Keratinocyte (primary cell): ENCODE measurements at regions not wholly inside any gene's neighbourhood (a gene's known extent, or its start where the extent isn't known, plus 50 kb on each side); places are given as distances from the start of the nearest gene placed in this dataset.

Source experiments
- DNase-seq: peaks from one replicate; pipeline ENCODE4 v3.0.0-alpha.2; 2011; ENCODE audit warnings: low read depth, missing footprints, low spot score
- FAIRE-seq: peaks from 2 replicates; lab custom pipeline; 2011; peaks lifted over from hg19 to GRCh38; lab: Jason Lieb, UNC
- H2AFZ ChIP-seq: 2 replicates; pipeline ENCODE4 v1.6.0; 2012; ENCODE audit warnings: low read length, control low read depth, inconsistent platforms; ENCODE audit not compliant: control insufficient read depth
- H3K27ac ChIP-seq: 2 replicates; pipeline ENCODE4 v1.5.1; 2011; ENCODE audit warnings: low read length; ENCODE audit not compliant: control insufficient read depth, insufficient read depth
- H3K27me3 ChIP-seq: 3 replicates; pipeline ENCODE4 v1.6.0; 2011; ENCODE audit warnings: low read length; ENCODE audit not compliant: control insufficient read depth, insufficient read depth; ENCODE audit errors: extremely low read depth
- H3K36me3 ChIP-seq, 2 experiments: 2 replicates in 1 of 2; 3 replicates in 1 of 2; pipeline ENCODE4 v1.5.1; 2011; ENCODE audit warnings: low read length in 2 of 2, mild to moderate bottlenecking in 1 of 2; ENCODE audit not compliant: control insufficient read depth in 2 of 2, insufficient read depth in 2 of 2; ENCODE audit errors: extremely low read depth in 1 of 2
- H3K4me1 ChIP-seq: 3 replicates; pipeline ENCODE4 v1.5.1; 2011; ENCODE audit warnings: low read length; ENCODE audit not compliant: control insufficient read depth, insufficient read depth; ENCODE audit errors: extremely low read depth
- H3K4me2 ChIP-seq: 3 replicates; pipeline ENCODE4 v1.6.0; 2011; ENCODE audit warnings: low read depth, low read length; ENCODE audit not compliant: control insufficient read depth, insufficient read depth; ENCODE audit errors: extremely low read depth
- H3K4me3 ChIP-seq, 3 experiments: fragments of 200-600 bp in 1 of 3; sonication (generic) in 1 of 3; 2 replicates in 2 of 3; 3 replicates in 1 of 3; pipeline ENCODE4 v1.5.1; 2011 to 2016; ENCODE audit warnings: low read length in 3 of 3, mild to moderate bottlenecking in 3 of 3, control low read depth in 2 of 3, inconsistent platforms in 1 of 3, low read depth in 1 of 3, mixed read lengths in 1 of 3, mixed run types in 1 of 3, moderate library complexity in 1 of 3; ENCODE audit not compliant: control insufficient read depth in 2 of 3, insufficient read depth in 2 of 3; ENCODE audit errors: extremely low read depth in 1 of 3
- H3K79me2 ChIP-seq: 2 replicates; pipeline ENCODE4 v1.6.0; 2012; ENCODE audit warnings: low read length; ENCODE audit not compliant: control insufficient read depth, insufficient read depth
- H3K9ac ChIP-seq: 3 replicates; pipeline ENCODE4 v1.6.0; 2011; ENCODE audit warnings: low read length; ENCODE audit not compliant: control insufficient read depth, insufficient read depth; ENCODE audit errors: extremely low read depth
- H3K9me1 ChIP-seq: 3 replicates; pipeline ENCODE4 v1.6.0; 2011; ENCODE audit warnings: low read length; ENCODE audit not compliant: control insufficient read depth, insufficient read depth; ENCODE audit errors: extremely low read depth
- H3K9me3 ChIP-seq: 2 replicates; pipeline ENCODE4 v1.5.1; 2012; ENCODE audit warnings: low read depth, low read length; ENCODE audit not compliant: control insufficient read depth
- H4K20me1 ChIP-seq: 3 replicates; pipeline ENCODE4 v1.6.0; 2011; ENCODE audit warnings: low read length; ENCODE audit not compliant: control insufficient read depth, insufficient read depth; ENCODE audit errors: extremely low read depth
- CTCF ChIP-seq, 3 experiments: IDR thresholded peaks in 1 of 3; conservative IDR thresholded peaks in 1 of 3; optimal IDR thresholded peaks in 1 of 3; 2 replicates in 2 of 3; 3 replicates in 1 of 3; pipeline versions ENCODE3 to v1.5.1; 2011; ENCODE audit warnings: low read length in 3 of 3, mild to moderate bottlenecking in 3 of 3, moderate library complexity in 2 of 3, control low read depth in 1 of 3, inconsistent platforms in 1 of 3; ENCODE audit not compliant: insufficient read depth in 2 of 3; ENCODE audit errors: extremely low read depth in 1 of 3
- EZH2 ChIP-seq: IDR thresholded peaks from one replicate; pipeline ENCODE4 v1.6.1; 2012; ENCODE audit warnings: inconsistent platforms, mild to moderate bottlenecking, low read length, moderate library complexity
- dilution Hi-C: fragments of 300-500 bp; cut with MboI; formaldehyde crosslinking; loops from one replicate; pipeline ENCODE4 v1.7.0; 2020; ENCODE audit warnings: low sequenced_read_pairs; ENCODE audit not compliant: extremely low pct_ligation_motif_present

GRCh38 chr3:187912007-187912406 lies 166.7 kb upstream of the BCL6 start:
- Histone ChIP-seq H2AFZ (no peak overlapping the region), H4K20me1 (no peaks in the 10 kb centered on the region), H3K4me1 (peaks cover 25% of the 10 kb centered on the region), H3K79me2 (no peaks in the 10 kb centered on the region), H3K27me3 (no peaks in the 10 kb centered on the region), H3K4me3 (no peak overlapping the region), H3K36me3 (no peaks in the 10 kb centered on the region), H3K4me2 (no peak overlapping the region), H3K27ac (no peak overlapping the region), H3K9me1 (no peaks in the 10 kb centered on the region), H3K9me3 (no peaks in the 10 kb centered on the region), H3K9ac (no peak overlapping the region)
- no peak for TF ChIP-seq CTCF (optimal IDR thresholded peaks at IDR 0.05 in 1 of 3, IDR thresholded peaks at IDR 0.05 in 1 of 3, conservative IDR thresholded peaks at IDR 0.05 in 1 of 3; ENCODE audit: extremely low read depth in 1 of 3, insufficient read depth in 2 of 3, low read length in 3 of 3)
- TF ChIP-seq EZH2 = no peak
- DNase-seq (no peak), FAIRE-seq (no peak)
- dilution Hi-C loops = no loop called here

- Histone ChIP-seq H3K9ac (no peak overlapping the region), H3K9me1 (no peaks in the 10 kb centered on the region), H3K4me2 (peak overlapping the region; percentile 35), H3K27me3 (no peaks in the 10 kb centered on the region), H3K4me3 (no peak overlapping the region), H2AFZ (peak overlapping the region; percentile 63), H4K20me1 (no peaks in the 10 kb centered on the region), H3K36me3 (no peaks in the 10 kb centered on the region), H3K9me3 (no peaks in the 10 kb centered on the region), H3K27ac (peak overlapping the region; percentile 57), H3K4me1 (peaks cover 32% of the 10 kb centered on the region), H3K79me2 (no peaks in the 10 kb centered on the region)
- FAIRE-seq (peak; percentile 41), DNase-seq (no peak)
- no peak for TF ChIP-seq CTCF (optimal IDR thresholded peaks at IDR 0.05 in 1 of 3, IDR thresholded peaks at IDR 0.05 in 1 of 3, conservative IDR thresholded peaks at IDR 0.05 in 1 of 3; ENCODE audit: extremely low read depth in 1 of 3, insufficient read depth in 2 of 3, low read length in 3 of 3)
- no peak for TF ChIP-seq EZH2
- dilution Hi-C loops = no loop called here
Measured at GRCh38 chr3:187913617-187914033, 168.4 kb upstream of the BCL6 start.
